ENCODE measurements at regions not wholly inside any gene's neighbourhood (a gene's known extent, or its start where the extent isn't known, plus 50 kb on each side); places are given as distances from the start of the nearest gene placed in this dataset.

DNA sequence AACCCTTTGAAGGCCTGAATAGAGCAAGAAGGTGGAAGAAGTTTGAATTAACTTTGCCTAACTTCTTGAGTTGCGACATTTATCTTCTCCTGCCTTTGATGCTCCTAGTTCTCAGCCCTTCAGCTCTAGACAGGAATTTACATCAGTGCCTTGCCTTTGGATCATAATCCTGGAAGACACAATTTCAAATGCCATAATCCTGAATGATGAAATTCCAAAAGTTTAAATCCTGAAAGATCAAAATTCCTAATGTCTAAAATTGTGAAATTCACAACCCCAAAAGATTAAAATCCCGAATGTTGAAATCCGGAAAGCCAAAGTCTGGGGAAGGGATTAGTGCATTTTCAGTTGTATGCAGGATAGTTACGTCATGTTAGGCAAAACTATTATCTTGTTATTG is 166.6 kb upstream of the PDZRN3 start:
- 80 to 90% methylated on average over 1 to 2 of the region's 4 CpGs for WGBS, 2 experiments (ENCODE audit: insufficient coverage in 2 of 2)

DNA sequence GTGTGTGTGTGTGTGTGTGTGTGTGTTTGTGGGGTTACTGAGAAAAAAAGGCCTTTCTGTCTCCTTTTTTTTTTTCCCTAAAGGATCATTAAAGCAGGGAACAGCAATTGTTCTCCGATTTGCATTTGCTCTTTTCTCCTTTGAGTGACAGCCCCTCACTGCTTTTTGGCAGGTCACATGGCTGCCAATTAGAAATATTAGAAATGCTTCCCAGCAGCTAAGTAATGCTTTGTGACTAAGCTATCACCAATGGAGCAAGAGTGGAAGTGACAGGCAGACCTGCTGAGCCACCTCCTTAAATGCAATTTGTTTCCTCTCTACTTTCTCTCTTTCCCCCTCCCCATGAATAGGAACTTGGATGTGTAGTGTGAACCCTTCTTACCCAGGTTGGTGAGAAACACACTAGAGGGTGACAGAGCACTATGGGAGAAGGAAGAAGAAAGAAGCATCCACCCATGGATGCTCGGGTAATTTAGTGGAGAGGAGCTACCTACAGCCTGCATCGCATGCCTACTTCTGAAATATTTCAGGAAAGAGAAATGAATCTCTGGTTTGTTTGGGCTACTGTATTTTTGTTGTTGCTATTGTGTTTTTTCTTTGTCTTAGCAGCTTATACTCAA is 165.2 kb upstream of the PDZRN3 start:
- Histone ChIP-seq H3K4me1 (ENCODE audit: control insufficient read depth, insufficient read depth, low read length, poor library complexity, severe bottlenecking) (no peaks in the 10 kb centered on the region), H3K4me3 (ENCODE audit: extremely low read depth, insufficient read depth, low read length, poor library complexity, severe bottlenecking) (no peak overlapping the region), H3K9me3 (ENCODE audit: control insufficient read depth, low read length) (no peaks in the 10 kb centered on the region), H3K36me3 (ENCODE audit: control insufficient read depth, insufficient read depth, low read length) (no peaks in the 10 kb centered on the region), H3K27ac (ENCODE audit: low read depth, low read length, severe bottlenecking) (no peak overlapping the region)
- 85% methylated on average over 2 of the region's 3 CpGs; no CpG with 5 or more reads in 1 of the 2 experiments for WGBS, 2 experiments (ENCODE audit: insufficient coverage in 2 of 2)

More for the DNA sequence above, 166.6 kb upstream of the PDZRN3 start:
- no peak overlapping the region for H3K27ac ChIP-seq (ENCODE audit: low read depth, low read length, severe bottlenecking)
- H3K4me1 ChIP-seq (ENCODE audit: control insufficient read depth, insufficient read depth, low read length, poor library complexity, severe bottlenecking) = no peaks in the 10 kb centered on the region
- no peaks in the 10 kb centered on the region for H3K36me3 ChIP-seq (ENCODE audit: control insufficient read depth, insufficient read depth, low read length)
- no peak overlapping the region for H3K4me3 ChIP-seq (ENCODE audit: extremely low read depth, insufficient read depth, low read length, poor library complexity, severe bottlenecking)
- no peaks in the 10 kb centered on the region for H3K9me3 ChIP-seq (ENCODE audit: control insufficient read depth, low read length)

DNA sequence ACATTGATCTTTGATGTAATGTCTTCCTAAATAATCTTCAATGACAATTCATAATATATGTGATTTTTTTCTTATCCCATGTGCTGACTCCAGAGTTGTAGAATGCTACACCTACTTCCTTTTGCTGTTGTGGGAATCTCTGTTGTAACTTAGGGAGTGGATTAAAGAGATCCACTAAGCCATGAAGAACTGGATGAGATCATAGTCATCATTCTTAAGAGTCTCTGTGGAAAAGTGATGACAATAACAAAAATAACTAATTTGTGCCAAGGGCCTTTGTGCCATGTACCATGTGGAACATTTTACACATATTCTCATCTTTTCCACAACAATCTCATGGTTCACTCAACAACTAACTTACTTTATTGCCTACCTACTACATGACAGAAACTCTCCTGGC is 162.9 kb upstream of the PDZRN3 start:
- no peak overlapping the region for H3K4me3 ChIP-seq (ENCODE audit: extremely low read depth, insufficient read depth, low read length, poor library complexity, severe bottlenecking)
- H3K36me3 ChIP-seq (ENCODE audit: control insufficient read depth, insufficient read depth, low read length) = no peaks in the 10 kb centered on the region
- H3K9me3 ChIP-seq (ENCODE audit: control insufficient read depth, low read length) = no peaks in the 10 kb centered on the region
- H3K4me1 ChIP-seq (ENCODE audit: control insufficient read depth, insufficient read depth, low read length, poor library complexity, severe bottlenecking) = no peaks in the 10 kb centered on the region
- no peak overlapping the region for H3K27ac ChIP-seq (ENCODE audit: low read depth, low read length, severe bottlenecking)

DNA sequence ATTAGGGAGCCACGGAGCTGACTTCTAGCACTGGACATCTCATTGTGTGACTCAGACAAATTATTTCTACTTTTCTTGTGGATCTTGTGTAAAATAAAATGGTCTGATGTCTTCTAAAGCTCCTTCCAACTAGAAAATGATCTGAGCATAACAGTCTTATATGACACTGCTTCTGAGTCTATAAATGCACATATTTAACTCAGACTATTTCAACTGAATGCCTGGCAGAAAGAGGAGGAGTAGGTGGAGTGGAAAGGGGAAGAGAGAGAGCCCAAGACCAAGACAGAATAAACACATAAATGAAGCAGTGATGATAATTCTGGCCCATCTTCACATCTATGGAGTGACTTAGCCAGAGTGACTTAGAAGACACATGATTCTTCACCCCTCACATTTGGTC is 162.3 kb upstream of the PDZRN3 start:
- Histone ChIP-seq H3K27ac (ENCODE audit: low read depth, low read length, severe bottlenecking) (no peak overlapping the region), H3K4me1 (ENCODE audit: control insufficient read depth, insufficient read depth, low read length, poor library complexity, severe bottlenecking) (no peaks in the 10 kb centered on the region), H3K9me3 (ENCODE audit: control insufficient read depth, low read length) (no peaks in the 10 kb centered on the region), H3K4me3 (ENCODE audit: extremely low read depth, insufficient read depth, low read length, poor library complexity, severe bottlenecking) (no peak overlapping the region), H3K36me3 (ENCODE audit: control insufficient read depth, insufficient read depth, low read length) (no peaks in the 10 kb centered on the region)
- no CpG with 5 or more reads among the region's 1 CpG for WGBS, 2 experiments (ENCODE audit: insufficient coverage in 2 of 2)

GRCh38 chr3:73786321-73786807 is 161.6 kb upstream of the PDZRN3 start:
- H3K27ac ChIP-seq (ENCODE audit: low read depth, low read length, severe bottlenecking) = no peak overlapping the region
- no peaks in the 10 kb centered on the region for H3K4me1 ChIP-seq (ENCODE audit: control insufficient read depth, insufficient read depth, low read length, poor library complexity, severe bottlenecking)
- WGBS, 2 experiments (ENCODE audit: insufficient coverage in 2 of 2) = no CpG with 5 or more reads among the region's 1 CpG
- no peak overlapping the region for H3K4me3 ChIP-seq (ENCODE audit: extremely low read depth, insufficient read depth, low read length, poor library complexity, severe bottlenecking)
- no peaks in the 10 kb centered on the region for H3K36me3 ChIP-seq (ENCODE audit: control insufficient read depth, insufficient read depth, low read length)
- H3K9me3 ChIP-seq (ENCODE audit: control insufficient read depth, low read length) = no peaks in the 10 kb centered on the region

- H3K27ac ChIP-seq (ENCODE audit: low read depth, low read length, severe bottlenecking) = no peak overlapping the region
- WGBS, 2 experiments (ENCODE audit: insufficient coverage in 2 of 2) = 86 to 100% methylated on average over 4 to 6 of the region's 8 CpGs
- H3K9me3 ChIP-seq (ENCODE audit: control insufficient read depth, low read length) = no peaks in the 10 kb centered on the region
- no peak overlapping the region for H3K4me3 ChIP-seq (ENCODE audit: extremely low read depth, insufficient read depth, low read length, poor library complexity, severe bottlenecking)
- H3K4me1 ChIP-seq (ENCODE audit: control insufficient read depth, insufficient read depth, low read length, poor library complexity, severe bottlenecking) = no peaks in the 10 kb centered on the region
- no peaks in the 10 kb centered on the region for H3K36me3 ChIP-seq (ENCODE audit: control insufficient read depth, insufficient read depth, low read length)
Observed at GRCh38 chr3:73784686-73785392, 160.1 kb upstream of the PDZRN3 start.

DNA sequence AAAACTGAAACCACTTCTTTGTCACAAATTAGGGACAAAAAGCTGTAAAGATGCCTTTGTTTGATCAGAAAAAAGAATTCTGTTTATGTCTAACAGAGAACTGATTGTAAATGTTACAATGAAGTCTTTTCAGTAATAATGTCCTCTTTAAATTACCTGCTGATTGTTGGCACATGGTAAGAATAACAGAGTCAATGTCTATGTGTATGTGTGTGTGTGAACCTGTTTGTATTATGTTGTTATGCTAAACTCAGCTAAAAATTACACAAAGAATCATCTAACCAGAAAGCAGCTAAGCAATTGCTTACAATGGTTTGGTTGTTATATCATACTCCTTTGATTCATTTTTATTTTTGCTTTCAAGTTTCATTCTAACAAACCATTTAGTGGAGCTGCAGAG is 159.1 kb upstream of the PDZRN3 start:
- Histone ChIP-seq H3K27ac (ENCODE audit: low read depth, low read length, severe bottlenecking) (no peak overlapping the region), H3K4me1 (ENCODE audit: control insufficient read depth, insufficient read depth, low read length, poor library complexity, severe bottlenecking) (no peaks in the 10 kb centered on the region), H3K36me3 (ENCODE audit: control insufficient read depth, insufficient read depth, low read length) (no peaks in the 10 kb centered on the region), H3K4me3 (ENCODE audit: extremely low read depth, insufficient read depth, low read length, poor library complexity, severe bottlenecking) (no peak overlapping the region), H3K9me3 (ENCODE audit: control insufficient read depth, low read length) (no peaks in the 10 kb centered on the region)

DNA sequence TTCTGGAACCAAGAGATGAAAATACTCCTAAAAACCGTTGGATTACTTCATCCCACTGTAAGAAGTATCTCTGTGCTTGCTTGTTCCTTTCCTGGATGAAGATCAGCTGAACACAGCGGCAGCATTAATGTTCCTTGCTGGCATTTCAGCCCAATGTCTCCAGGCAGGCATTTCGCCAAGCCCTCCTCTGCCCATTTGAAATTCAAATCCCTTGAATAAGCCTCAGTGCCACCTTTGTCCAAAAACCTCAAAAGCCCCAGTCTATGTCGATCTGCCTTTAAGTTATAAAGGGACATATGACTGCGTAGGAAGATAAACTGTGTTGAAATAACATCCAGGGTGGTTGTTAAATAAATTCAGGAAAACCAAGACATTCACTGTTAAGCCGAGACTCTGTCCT is 156.8 kb upstream of the PDZRN3 start:
- Histone ChIP-seq H3K9me3 (ENCODE audit: control insufficient read depth, low read length) (no peaks in the 10 kb centered on the region), H3K4me3 (ENCODE audit: extremely low read depth, insufficient read depth, low read length, poor library complexity, severe bottlenecking) (no peak overlapping the region), H3K27ac (ENCODE audit: low read depth, low read length, severe bottlenecking) (no peak overlapping the region), H3K4me1 (ENCODE audit: control insufficient read depth, insufficient read depth, low read length, poor library complexity, severe bottlenecking) (no peaks in the 10 kb centered on the region), H3K36me3 (ENCODE audit: control insufficient read depth, insufficient read depth, low read length) (no peaks in the 10 kb centered on the region)
- 90 to 91% methylated on average over 5 to 6 of the region's 6 CpGs for WGBS, 2 experiments (ENCODE audit: insufficient coverage in 2 of 2)

- Histone ChIP-seq H3K36me3 (ENCODE audit: control insufficient read depth, insufficient read depth, low read length) (no peaks in the 10 kb centered on the region), H3K9me3 (ENCODE audit: control insufficient read depth, low read length) (no peaks in the 10 kb centered on the region), H3K4me1 (ENCODE audit: control insufficient read depth, insufficient read depth, low read length, poor library complexity, severe bottlenecking) (no peaks in the 10 kb centered on the region), H3K4me3 (ENCODE audit: extremely low read depth, insufficient read depth, low read length, poor library complexity, severe bottlenecking) (no peak overlapping the region), H3K27ac (ENCODE audit: low read depth, low read length, severe bottlenecking) (no peak overlapping the region)
- 66 to 100% methylated on average over 1 to 2 of the region's 2 CpGs for WGBS, 2 experiments (ENCODE audit: insufficient coverage in 2 of 2)
Observed at GRCh38 chr3:73774645-73775044, 149.9 kb upstream of the PDZRN3 start.

DNA sequence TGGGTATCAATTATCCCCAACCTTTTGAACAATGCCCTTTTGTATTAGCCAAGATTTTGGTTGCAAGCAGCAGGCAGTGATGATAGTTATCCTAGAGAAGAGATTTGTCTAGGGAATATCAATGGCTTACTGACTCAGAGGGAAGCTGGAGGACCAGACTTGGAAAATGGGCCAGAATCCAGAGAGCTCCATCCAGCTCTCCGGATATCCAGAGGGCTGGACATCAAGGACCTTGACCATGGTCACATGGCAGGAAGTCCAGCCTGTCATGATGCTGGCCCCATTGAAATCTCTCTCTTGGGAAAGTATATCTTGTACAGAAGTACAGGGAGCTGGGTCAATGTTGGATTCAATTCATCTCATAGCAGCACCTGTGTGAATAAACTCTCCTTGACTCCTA is 148.5 kb upstream of the PDZRN3 start:
- WGBS, 2 experiments (ENCODE audit: insufficient coverage in 2 of 2) = 86 to 100% methylated on average over 1 of the region's 1 CpG
- H3K4me3 ChIP-seq (ENCODE audit: extremely low read depth, insufficient read depth, low read length, poor library complexity, severe bottlenecking) = no peak overlapping the region
- no peaks in the 10 kb centered on the region for H3K9me3 ChIP-seq (ENCODE audit: control insufficient read depth, low read length)
- H3K36me3 ChIP-seq (ENCODE audit: control insufficient read depth, insufficient read depth, low read length) = no peaks in the 10 kb centered on the region
- H3K27ac ChIP-seq (ENCODE audit: low read depth, low read length, severe bottlenecking) = no peak overlapping the region
- no peaks in the 10 kb centered on the region for H3K4me1 ChIP-seq (ENCODE audit: control insufficient read depth, insufficient read depth, low read length, poor library complexity, severe bottlenecking)
